ENCODE measurements at regions not wholly inside any gene's neighbourhood (a gene's known extent, or its start where the extent isn't known, plus 50 kb on each side); places are given as distances from the start of the nearest gene placed in this dataset.

DNA sequence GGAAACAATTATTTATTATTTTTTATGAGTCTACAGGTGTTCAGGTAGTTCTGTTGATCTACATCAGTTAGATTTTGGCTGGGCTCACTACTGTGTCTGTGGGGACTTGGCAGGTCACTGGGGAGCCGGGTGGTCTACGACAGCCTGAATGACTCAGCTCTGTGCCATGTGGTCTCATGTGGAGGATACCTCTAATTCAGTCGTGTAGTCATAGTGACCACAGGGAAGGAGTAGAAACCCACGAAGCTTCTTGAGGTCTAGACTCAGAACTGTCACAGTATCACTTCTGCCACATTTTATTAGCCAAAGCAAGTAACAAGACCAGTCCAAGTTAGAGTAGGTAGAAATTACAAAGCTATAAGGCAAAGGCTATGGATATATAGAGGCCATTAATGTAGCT lies 64.7 kb upstream of the GRAMD2B start:
- Histone ChIP-seq H3K9ac (ENCODE audit: low read length) (no peak overlapping the region), H3K9me3 (ENCODE audit: control insufficient read depth, insufficient read depth, low read depth, low read length) (no peaks in the 10 kb centered on the region), H3K4me1 (ENCODE audit: control insufficient read depth, insufficient read depth, low read length) (no peaks in the 10 kb centered on the region), H3K27me3 (ENCODE audit: control insufficient read depth, insufficient read depth, low read length) (no peaks in the 10 kb centered on the region), H3K4me3 (ENCODE audit: low read depth, low read length) (no peak overlapping the region), H3K36me3 (ENCODE audit: control insufficient read depth, insufficient read depth, low read length) (no peaks in the 10 kb centered on the region), H3K27ac (ENCODE audit: low read depth, low read length) (no peak overlapping the region)

DNA sequence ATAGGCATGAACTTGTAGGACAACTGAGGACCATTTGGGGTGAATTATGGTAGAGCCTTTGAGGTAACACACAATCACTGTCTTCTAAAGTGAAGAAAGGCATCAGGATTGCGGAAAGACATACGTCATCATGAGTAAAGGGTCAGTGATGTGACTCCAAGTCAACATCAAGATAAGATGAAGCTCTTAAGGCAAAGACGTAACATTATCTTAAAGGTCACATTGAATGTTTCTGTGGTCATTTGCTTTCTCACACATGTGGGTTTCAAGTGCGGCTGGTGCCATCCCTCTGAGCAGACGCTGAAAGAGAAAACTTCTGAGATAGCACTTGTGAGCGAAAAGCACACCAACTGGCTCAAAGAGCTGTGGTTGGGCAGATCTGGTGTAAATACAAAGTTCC lies 63.3 kb upstream of the GRAMD2B start:
- H3K9me3 ChIP-seq (ENCODE audit: control insufficient read depth, insufficient read depth, low read depth, low read length), result no peaks in the 10 kb centered on the region
- H3K36me3 ChIP-seq (ENCODE audit: control insufficient read depth, insufficient read depth, low read length), result no peaks in the 10 kb centered on the region
- no peaks in the 10 kb centered on the region for H3K27me3 ChIP-seq (ENCODE audit: control insufficient read depth, insufficient read depth, low read length)
- H3K9ac ChIP-seq (ENCODE audit: low read length), result no peak overlapping the region
- no peak overlapping the region for H3K27ac ChIP-seq (ENCODE audit: low read depth, low read length)
- H3K4me1 ChIP-seq (ENCODE audit: control insufficient read depth, insufficient read depth, low read length), result no peaks in the 10 kb centered on the region
- no peak overlapping the region for H3K4me3 ChIP-seq (ENCODE audit: low read depth, low read length)

DNA sequence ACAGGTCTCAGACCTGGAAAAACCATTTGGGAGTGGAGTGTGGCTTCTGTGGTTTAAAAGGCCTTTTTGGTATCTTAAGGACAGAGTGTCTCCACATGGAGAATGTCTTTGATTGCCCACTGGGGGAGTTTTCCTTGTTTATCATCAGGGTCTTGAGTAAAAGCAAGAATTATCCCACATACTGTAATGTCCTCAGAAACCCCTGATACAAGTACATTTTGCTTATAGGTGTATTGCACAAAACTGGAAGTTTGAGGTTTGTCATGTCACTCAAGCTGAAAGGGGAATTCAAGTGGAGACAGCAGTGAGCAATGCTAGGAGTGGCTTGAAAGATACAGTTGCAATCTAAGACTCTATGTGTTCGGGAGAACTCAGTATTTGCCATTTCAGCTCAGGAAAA lies 62.7 kb upstream of the GRAMD2B start:
- no peak overlapping the region for H3K9ac ChIP-seq (ENCODE audit: low read length)
- no peak overlapping the region for H3K4me3 ChIP-seq (ENCODE audit: low read depth, low read length)
- no peaks in the 10 kb centered on the region for H3K9me3 ChIP-seq (ENCODE audit: control insufficient read depth, insufficient read depth, low read depth, low read length)
- no peaks in the 10 kb centered on the region for H3K4me1 ChIP-seq (ENCODE audit: control insufficient read depth, insufficient read depth, low read length)
- H3K36me3 ChIP-seq (ENCODE audit: control insufficient read depth, insufficient read depth, low read length), result no peaks in the 10 kb centered on the region
- no peaks in the 10 kb centered on the region for H3K27me3 ChIP-seq (ENCODE audit: control insufficient read depth, insufficient read depth, low read length)
- no peak overlapping the region for H3K27ac ChIP-seq (ENCODE audit: low read depth, low read length)

DNA sequence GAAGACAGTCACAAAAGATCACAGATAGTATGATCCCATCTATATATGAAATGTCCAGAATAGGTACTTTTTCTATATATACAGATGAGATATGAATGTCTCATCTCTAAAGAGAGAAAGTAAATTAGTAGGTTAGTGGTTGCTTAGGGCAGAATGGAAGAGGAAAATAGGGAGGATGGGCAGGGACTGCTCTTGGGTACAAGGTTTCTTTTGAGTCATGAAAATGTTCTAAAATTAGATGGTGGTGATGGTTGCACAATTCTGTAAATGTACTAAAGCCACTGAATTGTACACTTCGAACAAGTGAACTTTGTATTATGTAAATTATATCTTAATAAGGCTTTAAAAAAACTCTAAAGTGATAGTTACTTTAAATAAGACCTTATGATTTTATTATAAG lies 59.6 kb upstream of the GRAMD2B start:
- Histone ChIP-seq H3K36me3 (ENCODE audit: control insufficient read depth, insufficient read depth, low read length) (no peaks in the 10 kb centered on the region), H3K27ac (ENCODE audit: low read depth, low read length) (no peak overlapping the region), H3K4me3 (ENCODE audit: low read depth, low read length) (no peak overlapping the region), H3K9me3 (ENCODE audit: control insufficient read depth, insufficient read depth, low read depth, low read length) (no peaks in the 10 kb centered on the region), H3K27me3 (ENCODE audit: control insufficient read depth, insufficient read depth, low read length) (no peaks in the 10 kb centered on the region), H3K4me1 (ENCODE audit: control insufficient read depth, insufficient read depth, low read length) (peaks cover 7% of the 10 kb centered on the region), H3K9ac (ENCODE audit: low read length) (no peak overlapping the region)

DNA sequence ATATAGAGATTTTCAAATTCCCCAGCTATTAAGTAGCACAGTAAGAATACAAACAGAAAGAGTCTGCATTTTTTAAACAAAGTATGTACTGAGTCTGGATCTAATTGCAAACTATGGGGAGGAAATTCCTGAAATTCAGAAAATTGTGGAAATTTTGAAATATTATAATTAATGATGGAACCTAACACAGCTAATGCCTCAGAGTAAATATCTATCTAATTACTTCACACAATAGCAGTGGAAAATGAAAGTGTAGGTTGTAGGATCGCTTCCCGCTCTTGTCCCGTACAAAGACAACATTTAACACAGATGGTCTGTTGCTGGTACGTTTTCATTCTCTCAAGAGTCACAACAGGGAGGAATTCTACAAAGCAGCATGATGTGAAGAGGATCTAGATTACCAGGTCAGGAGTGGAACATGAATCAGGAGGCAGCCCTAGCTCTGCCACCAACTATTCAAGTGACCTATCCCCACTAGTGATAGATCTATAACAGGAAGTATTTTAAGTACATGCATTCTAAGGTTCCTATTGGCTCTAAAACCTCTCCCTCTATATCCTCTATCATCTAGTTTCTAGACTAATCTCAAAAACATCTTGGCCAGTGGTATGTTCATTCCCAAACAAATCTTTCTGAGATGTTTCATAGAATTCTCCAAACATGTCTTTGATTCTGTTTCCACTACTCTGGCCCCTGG lies 58.9 kb upstream of the GRAMD2B start:
- Histone ChIP-seq H3K27ac (ENCODE audit: low read depth, low read length) (no peak overlapping the region), H3K27me3 (ENCODE audit: control insufficient read depth, insufficient read depth, low read length) (no peaks in the 10 kb centered on the region), H3K36me3 (ENCODE audit: control insufficient read depth, insufficient read depth, low read length) (no peaks in the 10 kb centered on the region), H3K4me1 (ENCODE audit: control insufficient read depth, insufficient read depth, low read length) (peaks cover 14% of the 10 kb centered on the region), H3K9me3 (ENCODE audit: control insufficient read depth, insufficient read depth, low read depth, low read length) (no peaks in the 10 kb centered on the region), H3K9ac (ENCODE audit: low read length) (no peak overlapping the region), H3K4me3 (ENCODE audit: low read depth, low read length) (no peak overlapping the region)

DNA sequence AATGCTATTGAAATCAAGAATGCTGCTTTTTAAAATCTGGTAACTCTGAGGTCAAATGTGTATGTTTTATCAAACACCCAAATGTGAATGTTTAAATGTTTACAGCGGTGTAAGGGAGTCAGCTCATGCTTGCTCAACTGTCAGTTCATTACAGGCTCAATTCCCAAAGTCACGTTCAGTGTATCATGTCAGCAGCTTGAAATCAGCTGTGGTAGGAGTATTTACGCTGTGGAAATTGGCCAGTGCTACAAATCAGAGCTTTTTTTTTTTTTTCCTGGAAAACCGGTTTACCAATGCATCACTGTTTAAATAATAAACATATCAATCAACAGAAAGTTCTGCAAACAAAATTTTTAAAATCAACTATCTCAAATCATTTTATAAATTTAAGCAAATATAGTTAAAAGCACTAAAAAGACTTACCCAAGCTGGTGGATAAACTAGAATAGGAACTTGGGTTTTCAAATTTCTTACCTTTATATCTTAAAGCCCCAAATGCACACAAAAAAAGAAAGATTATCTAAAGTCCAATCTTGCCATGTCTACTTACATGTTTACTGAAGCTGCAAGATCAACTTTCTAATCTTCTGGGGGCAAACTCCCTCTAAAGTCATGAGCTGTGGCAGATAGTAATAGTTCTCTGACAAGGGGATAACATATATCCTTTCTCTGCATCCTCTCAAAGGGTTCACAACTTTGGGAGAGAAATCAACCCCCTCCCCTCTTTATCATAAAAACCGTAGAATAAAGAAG lies 57.6 kb upstream of the GRAMD2B start:
- Histone ChIP-seq H3K27ac (ENCODE audit: low read depth, low read length) (no peak overlapping the region), H3K4me3 (ENCODE audit: low read depth, low read length) (no peak overlapping the region), H3K36me3 (ENCODE audit: control insufficient read depth, insufficient read depth, low read length) (no peaks in the 10 kb centered on the region), H3K9me3 (ENCODE audit: control insufficient read depth, insufficient read depth, low read depth, low read length) (no peaks in the 10 kb centered on the region), H3K27me3 (ENCODE audit: control insufficient read depth, insufficient read depth, low read length) (no peaks in the 10 kb centered on the region), H3K4me1 (ENCODE audit: control insufficient read depth, insufficient read depth, low read length) (peaks cover 26% of the 10 kb centered on the region), H3K9ac (ENCODE audit: low read length) (no peak overlapping the region)

DNA sequence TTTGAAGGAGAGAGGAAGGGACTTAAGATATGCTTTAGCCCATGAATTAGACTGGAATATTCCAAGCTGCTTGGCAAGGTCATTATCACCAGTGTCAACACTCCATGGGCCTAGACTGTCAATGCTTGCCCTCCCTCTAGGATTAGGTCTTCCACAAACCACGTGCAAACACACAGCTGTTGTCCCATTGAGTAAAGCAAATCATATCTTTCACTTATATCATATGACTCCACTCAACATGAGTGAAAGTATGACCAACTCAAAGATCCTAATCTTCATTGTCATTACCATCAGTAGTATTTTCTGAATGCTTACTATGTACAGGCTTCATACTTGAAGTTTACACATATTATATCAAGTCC lies 57.0 kb upstream of the GRAMD2B start:
- Histone ChIP-seq H3K27me3 (ENCODE audit: control insufficient read depth, insufficient read depth, low read length) (no peaks in the 10 kb centered on the region), H3K4me1 (ENCODE audit: control insufficient read depth, insufficient read depth, low read length) (peaks cover 32% of the 10 kb centered on the region), H3K9me3 (ENCODE audit: control insufficient read depth, insufficient read depth, low read depth, low read length) (no peaks in the 10 kb centered on the region), H3K27ac (ENCODE audit: low read depth, low read length) (no peak overlapping the region), H3K4me3 (ENCODE audit: low read depth, low read length) (no peak overlapping the region), H3K9ac (ENCODE audit: low read length) (no peak overlapping the region), H3K36me3 (ENCODE audit: control insufficient read depth, insufficient read depth, low read length) (no peaks in the 10 kb centered on the region)

DNA sequence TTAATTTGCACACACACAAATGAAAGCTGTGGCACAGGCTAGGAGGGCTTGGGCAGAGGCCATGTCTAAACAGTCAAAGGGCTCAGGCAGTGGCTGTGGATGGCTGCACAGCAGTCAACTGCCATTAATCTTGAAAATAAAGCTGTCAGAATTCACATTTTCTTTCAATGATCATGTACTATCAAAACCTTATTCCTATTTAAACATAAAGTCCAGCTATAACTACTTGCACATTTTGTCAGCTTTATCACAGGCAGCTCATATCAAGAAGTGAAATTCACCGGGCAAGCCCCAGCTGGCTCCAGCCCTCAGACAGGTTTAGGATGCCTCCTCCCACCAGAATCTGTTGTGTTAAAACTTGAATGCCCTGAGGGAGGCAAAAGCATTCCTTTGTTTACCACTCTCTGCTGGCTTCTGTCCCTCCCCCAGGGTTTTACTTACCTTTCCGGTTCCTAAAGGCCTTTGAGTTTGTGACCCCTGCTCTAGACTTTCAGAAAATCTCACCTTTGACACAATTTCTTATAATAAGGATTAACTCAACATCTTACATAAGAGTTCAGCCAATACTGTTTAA lies 54.9 kb upstream of the GRAMD2B start:
- no peaks in the 10 kb centered on the region for H3K27me3 ChIP-seq (ENCODE audit: control insufficient read depth, insufficient read depth, low read length)
- H3K9ac ChIP-seq (ENCODE audit: low read length), result no peak overlapping the region
- H3K9me3 ChIP-seq (ENCODE audit: control insufficient read depth, insufficient read depth, low read depth, low read length), result no peaks in the 10 kb centered on the region
- peak overlapping the region; percentile 1; the same call in 1 of the 2 replicates for H3K27ac ChIP-seq (ENCODE audit: low read depth, low read length)
- no peaks in the 10 kb centered on the region for H3K36me3 ChIP-seq (ENCODE audit: control insufficient read depth, insufficient read depth, low read length)
- no peak overlapping the region for H3K4me3 ChIP-seq (ENCODE audit: low read depth, low read length)
- H3K4me1 ChIP-seq (ENCODE audit: control insufficient read depth, insufficient read depth, low read length), result peaks cover 35% of the 10 kb centered on the region

DNA sequence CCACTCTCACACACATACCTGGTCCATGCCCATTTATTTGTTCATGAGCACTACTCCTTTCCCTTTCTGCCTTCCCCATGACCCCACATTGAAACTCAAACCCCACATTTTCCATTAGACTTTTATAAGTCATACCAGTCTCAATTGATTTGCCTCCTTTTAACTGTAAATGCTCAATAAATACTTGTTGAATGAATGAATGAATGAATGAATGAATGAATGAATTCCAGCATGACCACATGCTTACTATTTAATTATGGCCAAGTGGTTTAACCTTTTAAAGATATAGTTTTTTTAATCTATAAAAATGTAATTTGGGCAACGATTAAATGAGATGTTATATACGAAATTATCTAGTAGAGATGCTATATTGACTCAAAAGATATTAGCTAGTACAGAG lies 54.1 kb upstream of the GRAMD2B start:
- no peaks in the 10 kb centered on the region for H3K9me3 ChIP-seq (ENCODE audit: control insufficient read depth, insufficient read depth, low read depth, low read length)
- H3K27me3 ChIP-seq (ENCODE audit: control insufficient read depth, insufficient read depth, low read length), result no peaks in the 10 kb centered on the region
- H3K4me1 ChIP-seq (ENCODE audit: control insufficient read depth, insufficient read depth, low read length), result peaks cover 35% of the 10 kb centered on the region
- peak overlapping the region; percentile 1; the same call in 1 of the 2 replicates for H3K27ac ChIP-seq (ENCODE audit: low read depth, low read length)
- no peaks in the 10 kb centered on the region for H3K36me3 ChIP-seq (ENCODE audit: control insufficient read depth, insufficient read depth, low read length)
- no peak overlapping the region for H3K9ac ChIP-seq (ENCODE audit: low read length)
- H3K4me3 ChIP-seq (ENCODE audit: low read depth, low read length), result no peak overlapping the region

DNA sequence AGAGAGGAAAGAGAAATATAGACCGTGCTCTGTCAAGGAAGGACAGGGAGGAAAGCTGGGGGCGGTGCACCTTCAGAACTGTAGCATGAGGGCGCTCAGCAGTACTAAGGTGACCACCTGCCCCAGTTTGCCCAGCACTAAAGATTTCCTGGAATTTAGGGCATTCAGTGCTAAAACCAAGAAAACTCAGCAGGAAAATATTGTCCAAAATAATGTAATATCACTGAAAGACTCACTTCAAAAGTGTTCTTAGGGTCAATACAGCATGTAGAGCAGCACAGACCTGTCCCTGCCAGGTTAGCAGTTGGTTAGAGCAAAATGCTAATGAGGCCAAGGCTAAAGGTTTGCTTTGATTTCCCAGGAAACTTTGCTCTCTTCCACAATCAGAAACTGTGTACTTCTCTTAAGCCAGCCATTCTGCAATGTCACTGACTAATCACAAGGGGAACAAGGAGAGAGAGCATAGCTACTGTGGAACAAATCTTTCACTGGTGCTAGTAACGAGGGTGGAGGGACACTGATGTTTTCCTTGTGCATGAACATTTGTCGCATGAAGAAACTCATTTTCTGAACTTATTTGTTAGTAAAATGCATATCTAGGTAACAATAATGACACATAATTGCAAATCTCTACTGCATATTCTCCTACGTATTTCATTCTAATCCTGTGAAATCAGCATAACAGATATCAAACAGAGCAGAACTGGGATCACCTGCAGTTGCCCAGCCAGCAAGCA lies 53.0 kb upstream of the GRAMD2B start:
- peaks cover 35% of the 10 kb centered on the region for H3K4me1 ChIP-seq (ENCODE audit: control insufficient read depth, insufficient read depth, low read length)
- no peaks in the 10 kb centered on the region for H3K27me3 ChIP-seq (ENCODE audit: control insufficient read depth, insufficient read depth, low read length)
- H3K4me3 ChIP-seq (ENCODE audit: low read depth, low read length), result no peak overlapping the region
- no peak overlapping the region for H3K9ac ChIP-seq (ENCODE audit: low read length)
- no peaks in the 10 kb centered on the region for H3K9me3 ChIP-seq (ENCODE audit: control insufficient read depth, insufficient read depth, low read depth, low read length)
- H3K27ac ChIP-seq (ENCODE audit: low read depth, low read length), result 0 out of 2 replicates have a peak overlapping the region, but pooled peaks have one; percentile 17
- no peaks in the 10 kb centered on the region for H3K36me3 ChIP-seq (ENCODE audit: control insufficient read depth, insufficient read depth, low read length)

Data from HUES6 (cell line).